MM.1S (cell line): ENCODE measurements at regions not wholly inside any gene's neighbourhood (a gene's known extent, or its start where the extent isn't known, plus 50 kb on each side); places are given as distances from the start of the nearest gene placed in this dataset.
"Not testable (repeated sequence)": the region's sequence is repeated elsewhere in the genome, so short reads cannot be mapped to it uniquely, and the experiment has no call there.

ENCODE experiments used
- DNase-seq: peaks from one replicate; pipeline ENCODE4 v3.0.0-alpha.2; 2015
- H2AFZ ChIP-seq: fragments of 300-600 bp; sonication (generic); 2 replicates; pipeline ENCODE4 v1.6.0; 2016; ENCODE audit warnings: antibody characterized with exemption, low read length
- H3F3A ChIP-seq: fragments of 300-600 bp; sonication (generic); 2 replicates; pipeline ENCODE4 v1.6.1; 2016; ENCODE audit warnings: mild to moderate bottlenecking, antibody characterized with exemption, low read length, moderate library complexity, mixed read lengths; ENCODE audit not compliant: insufficient read depth
- H3K27ac ChIP-seq: fragments of 300-600 bp; sonication (generic); 2 replicates; pipeline ENCODE4 v1.5.1; 2016; ENCODE audit warnings: mild to moderate bottlenecking, low read length
- H3K27me3 ChIP-seq: fragments of 300-600 bp; sonication (generic); replicated peaks from 2 replicates; pipeline ENCODE4 v1.6.0; 2016; ENCODE audit warnings: low read length; ENCODE audit not compliant: insufficient read depth
- H3K36me3 ChIP-seq: fragments of 300-600 bp; sonication (generic); replicated peaks from 2 replicates; pipeline ENCODE4 v1.6.1; 2016; ENCODE audit warnings: mild to moderate bottlenecking, low read length, mixed read lengths; ENCODE audit not compliant: insufficient read depth
- H3K4me1 ChIP-seq: fragments of 300-600 bp; sonication (generic); 2 replicates; pipeline ENCODE4 v1.6.1; 2016; ENCODE audit warnings: low read length, mixed read lengths
- H3K4me2 ChIP-seq: fragments of 300-600 bp; sonication (generic); 2 replicates; pipeline ENCODE4 v1.6.0; 2016; ENCODE audit warnings: low read depth, low read length
- H3K4me3 ChIP-seq: fragments of 300-600 bp; sonication (generic); 2 replicates; pipeline ENCODE4 v1.5.1; 2016; ENCODE audit warnings: low read length, mixed read lengths
- H3K79me2 ChIP-seq: fragments of 300-600 bp; sonication (generic); 2 replicates; pipeline ENCODE4 v1.6.1; 2016; ENCODE audit warnings: mixed run types, low read length, mixed read lengths
- H3K9ac ChIP-seq: fragments of 300-600 bp; sonication (generic); 2 replicates; pipeline ENCODE4 v1.6.1; 2016; ENCODE audit warnings: low read length, mixed read lengths
- H3K9me2 ChIP-seq: fragments of 300-600 bp; sonication (generic); replicated peaks from 2 replicates; pipeline ENCODE4 v1.6.1; 2016; ENCODE audit warnings: mild to moderate bottlenecking, low read length, mixed read lengths; ENCODE audit not compliant: insufficient read depth
- H3K9me3 ChIP-seq: fragments of 300-600 bp; sonication (generic); replicated peaks from 2 replicates; pipeline ENCODE4 v1.6.1; 2016; ENCODE audit warnings: mild to moderate bottlenecking, low read length, mixed read lengths; ENCODE audit not compliant: insufficient read depth
- H4K20me1 ChIP-seq: fragments of 300-600 bp; sonication (generic); 2 replicates; pipeline ENCODE4 v1.6.1; 2016; ENCODE audit warnings: mild to moderate bottlenecking, low read length, moderate library complexity, mixed read lengths; ENCODE audit not compliant: insufficient read depth
- CTCF ChIP-seq: fragments of 300-600 bp; sonication (generic); IDR thresholded peaks from 2 replicates; pipeline ENCODE4 v1.5.1; 2016; ENCODE audit warnings: antibody characterized with exemption, low read length, mixed read lengths
- EZH2 ChIP-seq: fragments of 300-600 bp; sonication (generic); optimal IDR thresholded peaks from 2 replicates; pipeline ENCODE3; 2017; ENCODE audit warnings: low read depth, mild to moderate bottlenecking, antibody characterized with exemption, low read length, mixed read lengths
- EZH2phosphoT487 ChIP-seq: fragments of 300-600 bp; sonication (generic); IDR thresholded peaks from 2 replicates; pipeline ENCODE4 v1.6.1; 2018; ENCODE audit warnings: antibody characterized with exemption, low read length

- Histone ChIP-seq H3F3A (no peaks in the 10 kb centered on the region), H3K9me2 (no peaks in the 10 kb centered on the region), H3K9ac (no peak overlapping the region), H3K36me3 (no peaks in the 10 kb centered on the region), H3K4me2 (no peak overlapping the region), H3K9me3 (no peaks in the 10 kb centered on the region), H3K4me3 (no peak overlapping the region), H3K27me3 (no peaks in the 10 kb centered on the region), H3K79me2 (no peaks in the 10 kb centered on the region), H3K4me1 (no peaks in the 10 kb centered on the region), H3K27ac (no peak overlapping the region), H4K20me1 (no peaks in the 10 kb centered on the region), H2AFZ (no peak overlapping the region)
- DNase-seq, result no peak
- TF ChIP-seq CTCF, result no peak
- TF ChIP-seq EZH2, result no peak
- TF ChIP-seq EZH2phosphoT487, result no peak
Observed at GRCh38 chr18:44579745-44580144, 100.9 kb upstream of the SETBP1 start.

GRCh38 chr18:44580159-44580558, 100.5 kb upstream of the SETBP1 start:
- Histone ChIP-seq H4K20me1 (no peaks in the 10 kb centered on the region), H3K9ac (no peak overlapping the region), H3K4me3 (no peak overlapping the region), H3K36me3 (no peaks in the 10 kb centered on the region), H3K79me2 (no peaks in the 10 kb centered on the region), H3K27me3 (no peaks in the 10 kb centered on the region), H3K27ac (no peak overlapping the region), H3K4me1 (no peaks in the 10 kb centered on the region), H2AFZ (no peak overlapping the region), H3K9me2 (no peaks in the 10 kb centered on the region), H3K9me3 (no peaks in the 10 kb centered on the region), H3F3A (no peaks in the 10 kb centered on the region), H3K4me2 (no peak overlapping the region)
- DNase-seq, result no peak
- TF ChIP-seq CTCF (no peak), EZH2phosphoT487 (no peak), EZH2 (no peak)

- H3K4me1 ChIP-seq, H3K9me3 ChIP-seq, H3K9me2 ChIP-seq, H3K4me3 ChIP-seq, H2AFZ ChIP-seq, H3K4me2 ChIP-seq, H4K20me1 ChIP-seq, H3F3A ChIP-seq, H3K27ac ChIP-seq, H3K27me3 ChIP-seq, H3K79me2 ChIP-seq, DNase-seq, H3K9ac ChIP-seq, H3K36me3 ChIP-seq: not testable (repeated sequence)
Observed at GRCh38 chr18:44580782-44581181, 99.9 kb upstream of the SETBP1 start.

GRCh38 chr18:44582456-44582855, 98.2 kb upstream of the SETBP1 start:
- H3K4me2 ChIP-seq, result no peak overlapping the region
- no peak for TF ChIP-seq EZH2
- TF ChIP-seq CTCF, result no peak
- no peak for TF ChIP-seq EZH2phosphoT487
- DNase-seq, result no peak

More at GRCh38 chr18:44582456-44582855, 98.2 kb upstream of the SETBP1 start:
- Histone ChIP-seq H3F3A (no peaks in the 10 kb centered on the region), H3K9ac (no peak overlapping the region), H3K9me2 (no peaks in the 10 kb centered on the region), H3K9me3 (no peaks in the 10 kb centered on the region), H3K36me3 (no peaks in the 10 kb centered on the region), H2AFZ (no peak overlapping the region), H4K20me1 (no peaks in the 10 kb centered on the region), H3K27ac (no peak overlapping the region), H3K79me2 (no peaks in the 10 kb centered on the region), H3K4me1 (no peaks in the 10 kb centered on the region), H3K4me3 (no peak overlapping the region), H3K27me3 (no peaks in the 10 kb centered on the region)
